Ishikawa (cell line): ENCODE measurements at regions not wholly inside any gene's neighbourhood (a gene's known extent, or its start where the extent isn't known, plus 50 kb on each side); places are given as distances from the start of the nearest gene placed in this dataset.

ENCODE experiments used
- CEBPB ChIP-seq: IDR thresholded peaks from 2 replicates; pipeline ENCODE4 v1.6.1; 2012
- CREB1 ChIP-seq: IDR thresholded peaks from 2 replicates; pipeline ENCODE4 v1.6.1; 2012; ENCODE audit warnings: low read depth
- EGR1 ChIP-seq: IDR thresholded peaks from 2 replicates; pipeline ENCODE4 v1.6.1; 2012
- EP300 ChIP-seq: IDR thresholded peaks from 2 replicates; pipeline ENCODE4 v1.6.1; 2012; ENCODE audit warnings: borderline replicate concordance
- FOXM1 ChIP-seq: IDR thresholded peaks from 2 replicates; pipeline ENCODE4 v1.6.1; 2012; ENCODE audit warnings: low read depth, borderline replicate concordance
- NFIC ChIP-seq: IDR thresholded peaks from 2 replicates; pipeline ENCODE4 v1.6.1; 2012
- RAD21 ChIP-seq: IDR thresholded peaks from 2 replicates; pipeline ENCODE4 v1.6.1; 2012; ENCODE audit warnings: low read depth
- REST ChIP-seq: IDR thresholded peaks from 2 replicates; pipeline ENCODE4 v1.6.1; 2012; ENCODE audit warnings: low read depth, mild to moderate bottlenecking
- TAF1 ChIP-seq: IDR thresholded peaks from 2 replicates; pipeline ENCODE4 v1.6.1; 2012; ENCODE audit warnings: low read depth, mild to moderate bottlenecking
- TCF12 ChIP-seq: IDR thresholded peaks from 2 replicates; pipeline ENCODE4 v1.6.1; 2012; ENCODE audit warnings: low read depth
- TEAD4 ChIP-seq: IDR thresholded peaks from 2 replicates; pipeline ENCODE4 v1.6.1; 2012
- YY1 ChIP-seq: IDR thresholded peaks from 2 replicates; pipeline ENCODE4 v1.6.1; 2012; ENCODE audit warnings: low read depth
- ZBTB7A ChIP-seq: IDR thresholded peaks from 2 replicates; pipeline ENCODE4 v1.6.1; 2012; ENCODE audit warnings: low read depth
- TF ChIP-seq, protein P1 (sequence below): IDR thresholded peaks from 2 replicates; pipeline ENCODE4 v1.6.1; 2012

DNA sequence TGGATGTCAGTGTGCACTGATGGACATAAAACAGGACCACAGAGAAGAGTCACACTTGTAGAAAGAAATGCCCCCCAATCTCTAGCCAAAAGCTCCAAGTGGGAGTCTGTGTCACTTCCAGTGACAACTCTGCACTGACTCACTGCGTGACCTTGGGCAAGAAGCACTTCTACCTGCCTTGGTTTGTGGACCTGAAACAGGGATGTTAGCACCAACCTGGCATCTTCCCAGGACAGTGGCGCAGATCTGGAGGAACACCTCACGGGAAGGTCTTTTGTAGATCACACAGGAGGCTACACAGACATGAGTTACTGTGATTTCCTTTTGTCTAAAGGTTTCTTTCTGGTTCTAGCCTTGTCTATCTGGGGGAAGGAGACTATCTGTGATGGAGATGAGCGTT lies 80.5 kb upstream of the DHRSX start:
- TF ChIP-seq TAF1 (no peak), TEAD4 (no peak), NFIC (no peak), TCF12 (no peak), EP300 (no peak), REST (no peak), CEBPB (no peak), RAD21 (no peak), CREB1 (no peak), YY1 (no peak), EGR1 (no peak), FOXM1 (no peak), ZBTB7A (no peak)
- TF ChIP-seq, protein P1, sequence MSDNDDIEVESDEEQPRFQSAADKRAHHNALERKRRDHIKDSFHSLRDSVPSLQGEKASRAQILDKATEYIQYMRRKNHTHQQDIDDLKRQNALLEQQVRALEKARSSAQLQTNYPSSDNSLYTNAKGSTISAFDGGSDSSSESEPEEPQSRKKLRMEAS: no peak
